Osteocyte (in vitro differentiated cells): ENCODE measurements at regions not wholly inside any gene's neighbourhood (a gene's known extent, or its start where the extent isn't known, plus 50 kb on each side); places are given as distances from the start of the nearest gene placed in this dataset.
A peak's percentile ranks its signal among the peaks of the same experiment; 100 is the strongest.

ENCODE experiments used
- DNase-seq: peaks from one replicate; pipeline ENCODE4 v3.0.0; 2021; ENCODE audit warnings: mixed read lengths; ENCODE audit not compliant: unreplicated experiment; ENCODE audit errors: extremely low spot score
- H3K27ac Mint-ChIP-seq: one replicate; pipeline ENCODE4 v1.8.0; 2021; ENCODE audit warnings: mild to moderate bottlenecking, mixed read lengths; ENCODE audit not compliant: unreplicated experiment
- H3K27me3 Mint-ChIP-seq: one replicate; pipeline ENCODE4 v1.8.0; 2021; ENCODE audit warnings: mixed read lengths; ENCODE audit not compliant: unreplicated experiment
- H3K36me3 Mint-ChIP-seq: one replicate; pipeline ENCODE4 v1.8.0; 2021; ENCODE audit warnings: mixed read lengths; ENCODE audit not compliant: unreplicated experiment
- H3K4me1 Mint-ChIP-seq: one replicate; pipeline ENCODE4 v1.8.0; 2021; ENCODE audit warnings: mixed read lengths; ENCODE audit not compliant: unreplicated experiment
- H3K4me3 Mint-ChIP-seq: one replicate; pipeline ENCODE4 v1.8.0; 2021; ENCODE audit warnings: mild to moderate bottlenecking, moderate library complexity, mixed read lengths; ENCODE audit not compliant: unreplicated experiment
- H3K9me3 Mint-ChIP-seq: one replicate; pipeline ENCODE4 v1.8.0; 2021; ENCODE audit warnings: mixed read lengths; ENCODE audit not compliant: unreplicated experiment
- CTCF ChIP-seq: fragments of 200-600 bp; sonication (generic); IDR thresholded peaks from 2 replicates; pipeline ENCODE4 v1.5.0; 2021; ENCODE audit warnings: antibody characterized with exemption, mild to moderate bottlenecking, moderate library complexity

- Mint-ChIP-seq H3K4me3 (no peak overlapping the region), H3K4me1 (no peaks in the 10 kb centered on the region), H3K27ac (no peak overlapping the region), H3K36me3 (no peaks in the 10 kb centered on the region), H3K9me3 (peaks cover 25% of the 10 kb centered on the region), H3K27me3 (no peaks in the 10 kb centered on the region)
- no peak for TF ChIP-seq CTCF
- DNase-seq: peak; percentile 72
Observed at GRCh38 chr10:130808686-130809085, 502.8 kb downstream of the TCERG1L start.

- Mint-ChIP-seq H3K4me1 (no peaks in the 10 kb centered on the region), H3K36me3 (no peaks in the 10 kb centered on the region), H3K9me3 (peaks cover 28% of the 10 kb centered on the region), H3K27ac (no peak overlapping the region), H3K27me3 (no peaks in the 10 kb centered on the region), H3K4me3 (no peak overlapping the region)
- DNase-seq: peak; percentile 78
- TF ChIP-seq CTCF: no peak
Observed at GRCh38 chr10:130809181-130809580, 502.3 kb downstream of the TCERG1L start.

- Mint-ChIP-seq H3K4me3 (no peak overlapping the region), H3K36me3 (no peaks in the 10 kb centered on the region), H3K4me1 (no peaks in the 10 kb centered on the region), H3K27ac (no peak overlapping the region), H3K9me3 (peaks cover 30% of the 10 kb centered on the region), H3K27me3 (no peaks in the 10 kb centered on the region)
- DNase-seq: peak; percentile 78
- no peak for TF ChIP-seq CTCF
Observed at GRCh38 chr10:130809761-130810515, 501.6 kb downstream of the TCERG1L start.

- peak; percentile 79 for DNase-seq
- Mint-ChIP-seq H3K36me3 (no peaks in the 10 kb centered on the region), H3K27ac (no peak overlapping the region), H3K9me3 (peaks cover 23% of the 10 kb centered on the region), H3K4me3 (no peak overlapping the region), H3K27me3 (no peaks in the 10 kb centered on the region), H3K4me1 (no peaks in the 10 kb centered on the region)
- TF ChIP-seq CTCF: no peak
Observed at GRCh38 chr10:130810856-130811255, 500.7 kb downstream of the TCERG1L start.

GRCh38 chr10:130812381-130813148 lies 499.0 kb downstream of the TCERG1L start:
- H3K27ac Mint-ChIP-seq: no peak overlapping the region
- no peaks in the 10 kb centered on the region for H3K36me3 Mint-ChIP-seq
- H3K4me1 Mint-ChIP-seq: no peaks in the 10 kb centered on the region
- H3K27me3 Mint-ChIP-seq: no peaks in the 10 kb centered on the region
- TF ChIP-seq CTCF: no peak
- DNase-seq: peak; percentile 51
- no peak overlapping the region for H3K4me3 Mint-ChIP-seq
- H3K9me3 Mint-ChIP-seq: peaks cover 18% of the 10 kb centered on the region
